GM18909 (cell line): ENCODE measurements at regions not wholly inside any gene's neighbourhood (a gene's known extent, or its start where the extent isn't known, plus 50 kb on each side); places are given as distances from the start of the nearest gene placed in this dataset.

Experiments used
- ATAC-seq: cut with Tn5 transposase; IDR thresholded peaks from one replicate; pipeline ENCODE4 v1.9.1; 2021; ENCODE audit warnings: mild to moderate bottlenecking; ENCODE audit not compliant: unreplicated experiment, poor library complexity

DNA sequence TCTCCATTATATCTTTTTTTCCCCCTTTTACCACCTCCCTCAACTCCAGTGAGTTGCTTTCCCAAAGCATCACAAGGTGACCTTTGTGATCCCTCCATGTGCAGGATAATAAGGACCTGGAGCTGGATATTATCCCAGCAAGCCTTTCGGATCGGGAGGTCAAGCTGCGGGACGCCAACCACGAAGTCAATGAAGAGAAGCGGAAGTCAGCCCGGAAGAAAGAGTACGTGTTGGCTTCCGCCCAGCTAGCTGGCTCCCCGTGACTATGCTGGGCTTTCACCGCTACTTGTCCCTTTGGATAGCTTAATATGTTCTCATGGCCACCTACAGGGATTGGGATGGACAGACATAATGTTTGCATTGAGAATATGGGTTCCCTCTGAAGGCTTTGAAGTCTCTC lies 273.7 kb upstream of the UMPS start:
- ATAC-seq = no peak

DNA sequence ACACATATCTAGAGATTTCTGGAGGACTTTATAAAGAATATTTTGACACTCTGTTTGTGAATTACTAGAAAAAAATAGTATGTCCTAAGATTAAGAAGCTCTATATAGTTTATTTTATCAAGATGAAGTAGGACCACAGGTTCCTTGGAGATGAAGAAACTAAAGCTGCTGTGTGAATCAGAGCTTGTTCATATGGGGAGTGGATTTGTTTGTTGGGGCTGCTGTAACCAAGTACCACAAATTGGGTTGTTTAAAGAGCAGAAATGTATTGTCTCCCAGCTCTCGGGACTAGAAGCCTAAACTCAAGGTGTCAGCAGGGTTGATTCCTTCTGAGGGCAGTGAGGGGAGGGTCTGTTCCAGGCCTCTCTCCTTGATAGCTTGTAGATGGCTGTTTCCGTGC lies 270.6 kb upstream of the UMPS start:
- no peak for ATAC-seq

DNA sequence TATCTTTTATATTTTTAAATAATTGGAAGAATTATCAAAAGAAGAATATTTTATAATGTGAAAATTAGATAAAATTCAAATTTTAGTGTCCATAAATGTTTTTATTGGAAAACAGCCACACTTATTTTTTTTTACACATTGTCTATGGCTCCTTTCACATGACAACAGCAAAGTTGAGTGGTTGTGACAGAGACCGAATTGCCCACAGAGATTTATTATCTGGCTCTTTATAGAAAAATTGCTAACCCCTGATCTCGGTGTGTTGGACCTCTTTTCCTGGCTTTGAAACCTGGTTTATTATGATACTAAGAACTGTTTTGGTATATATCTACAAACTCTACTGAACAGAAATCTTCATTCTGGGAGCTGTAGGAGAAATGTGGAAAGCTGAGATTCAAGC lies 269.1 kb upstream of the UMPS start:
- no peak for ATAC-seq

DNA sequence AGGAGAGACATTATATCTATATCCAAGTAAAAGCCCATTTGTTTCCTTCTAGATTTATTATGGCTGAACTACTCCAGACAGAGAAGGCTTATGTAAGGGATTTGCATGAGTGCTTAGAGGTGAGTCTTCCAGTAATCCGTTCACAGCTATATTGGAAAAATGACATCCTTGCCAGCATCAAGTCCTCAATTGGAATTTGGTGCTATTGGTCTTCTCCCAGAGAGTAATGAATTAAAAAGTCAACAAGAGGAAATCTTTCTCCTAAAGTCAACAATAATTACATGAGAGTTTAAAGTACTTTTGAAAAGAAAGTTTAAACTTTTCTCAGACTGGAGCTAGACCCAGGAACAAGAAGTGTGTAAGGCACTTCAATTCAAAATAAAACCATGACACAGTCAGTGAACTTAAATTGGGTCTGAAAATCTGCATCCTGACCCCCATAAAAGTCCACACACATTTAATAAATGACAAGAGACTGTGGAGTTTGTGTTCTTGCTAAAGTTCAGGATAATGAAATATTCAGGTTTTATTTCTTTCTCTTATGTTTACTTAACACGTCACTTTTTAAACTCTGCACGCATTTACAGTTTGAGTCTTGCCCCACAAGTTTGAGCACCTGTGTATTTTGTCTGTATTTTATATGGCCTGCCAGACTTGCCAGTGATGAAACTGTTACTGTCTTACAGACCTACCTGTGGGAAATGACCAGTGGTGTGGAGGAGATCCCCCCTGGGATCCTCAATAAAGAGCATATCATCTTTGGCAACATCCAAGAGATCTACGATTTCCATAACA lies 268.2 kb upstream of the UMPS start:
- no peak for ATAC-seq

DNA sequence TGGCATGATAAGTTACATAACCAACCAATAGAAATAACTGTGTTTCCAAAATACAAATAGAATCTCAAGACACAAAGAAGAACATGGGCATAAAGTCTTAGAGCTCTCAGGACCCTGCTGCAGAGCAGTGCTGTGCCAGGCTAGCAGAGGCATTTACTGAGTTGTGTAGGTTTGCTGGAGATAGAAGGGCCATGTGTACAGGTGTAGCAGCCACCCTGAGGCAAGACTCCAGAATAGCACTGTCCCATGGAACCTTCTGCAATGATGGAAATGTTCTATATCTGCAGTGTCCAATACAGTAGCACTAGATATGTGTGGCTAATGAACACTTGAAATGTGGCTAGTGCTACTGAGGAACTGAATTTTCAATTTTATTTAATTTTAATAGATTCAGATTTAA lies 267.0 kb upstream of the UMPS start:
- ATAC-seq = no peak

DNA sequence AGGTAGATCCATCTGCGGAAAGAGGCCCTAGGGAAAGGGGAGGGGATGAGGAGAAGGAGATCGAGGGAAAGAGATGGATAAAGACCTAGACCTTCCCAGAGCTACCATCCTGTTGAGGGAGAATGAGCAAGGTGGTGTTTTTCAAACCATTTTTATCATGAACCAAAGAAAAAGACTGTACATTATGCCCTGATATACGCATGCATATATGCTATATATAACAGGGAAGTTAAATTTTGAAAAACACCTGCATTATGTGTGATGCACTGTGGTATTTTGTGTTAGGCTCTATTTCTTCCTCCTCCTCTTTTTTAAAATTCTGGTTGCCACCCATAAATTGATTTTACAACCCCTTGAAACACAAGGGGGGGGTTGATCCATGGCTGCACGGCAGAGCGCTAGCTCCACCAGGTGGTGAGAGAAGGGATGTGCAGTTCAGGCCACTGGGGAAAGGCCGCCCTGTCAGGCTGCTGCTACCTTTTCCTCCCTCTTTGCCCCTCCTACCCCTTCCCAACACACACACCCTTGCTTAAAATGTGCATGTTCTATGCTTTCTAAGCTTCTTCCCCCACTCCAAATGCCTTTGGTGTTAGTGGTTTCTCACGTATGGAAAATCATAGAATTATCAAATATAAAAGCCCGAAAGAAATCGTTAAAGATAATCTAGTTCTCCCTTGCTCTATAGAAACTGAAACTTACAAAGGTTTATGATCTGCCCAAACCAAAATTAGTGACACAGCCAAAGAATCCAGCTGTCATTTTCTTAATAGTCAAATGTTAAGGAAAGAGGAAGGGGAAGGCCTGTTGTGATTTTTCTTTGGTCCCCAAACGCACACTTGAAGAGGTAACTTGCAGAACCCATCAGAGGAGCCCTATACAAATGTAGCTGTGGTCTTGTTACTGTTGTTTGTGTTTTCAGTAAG lies 262.0 kb upstream of the UMPS start:
- no peak for ATAC-seq

DNA sequence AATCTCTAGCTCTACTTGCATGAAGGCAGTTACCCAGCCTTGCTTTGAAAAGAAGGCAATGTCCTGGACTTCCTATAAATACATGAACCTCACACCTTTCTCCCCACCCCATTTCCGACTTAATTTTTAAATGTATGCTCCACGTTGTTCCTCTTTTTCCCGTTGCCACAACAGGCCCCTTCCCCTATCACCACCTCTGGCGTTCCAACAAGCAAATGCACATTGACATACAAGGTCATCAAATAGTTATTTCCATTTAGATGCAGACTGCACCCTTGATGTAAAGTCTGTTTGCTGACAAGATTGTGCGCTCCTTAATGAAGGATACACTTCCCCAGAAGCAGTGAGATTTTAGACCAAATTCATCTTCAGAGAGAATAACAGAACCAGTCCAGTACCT lies 260.7 kb upstream of the UMPS start:
- no peak for ATAC-seq

DNA sequence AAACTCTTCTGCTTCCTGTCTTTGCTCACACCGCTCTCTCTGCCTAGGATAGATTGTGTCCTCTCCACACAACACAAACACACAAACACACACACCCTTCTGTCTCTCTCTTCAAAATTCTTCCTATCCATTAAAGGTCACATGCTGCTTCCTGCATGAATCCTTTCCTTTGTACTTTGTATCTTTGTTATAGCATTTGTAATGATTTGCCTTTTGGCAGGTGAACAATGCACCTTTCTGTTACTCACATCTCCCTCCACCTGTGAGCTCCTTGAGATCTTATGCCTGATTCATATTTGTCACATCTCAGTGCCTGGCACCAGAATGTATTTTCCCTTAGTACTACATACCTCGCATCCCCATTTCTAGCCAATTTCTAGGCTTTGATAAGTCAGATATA lies 251.4 kb upstream of the UMPS start:
- no peak for ATAC-seq

DNA sequence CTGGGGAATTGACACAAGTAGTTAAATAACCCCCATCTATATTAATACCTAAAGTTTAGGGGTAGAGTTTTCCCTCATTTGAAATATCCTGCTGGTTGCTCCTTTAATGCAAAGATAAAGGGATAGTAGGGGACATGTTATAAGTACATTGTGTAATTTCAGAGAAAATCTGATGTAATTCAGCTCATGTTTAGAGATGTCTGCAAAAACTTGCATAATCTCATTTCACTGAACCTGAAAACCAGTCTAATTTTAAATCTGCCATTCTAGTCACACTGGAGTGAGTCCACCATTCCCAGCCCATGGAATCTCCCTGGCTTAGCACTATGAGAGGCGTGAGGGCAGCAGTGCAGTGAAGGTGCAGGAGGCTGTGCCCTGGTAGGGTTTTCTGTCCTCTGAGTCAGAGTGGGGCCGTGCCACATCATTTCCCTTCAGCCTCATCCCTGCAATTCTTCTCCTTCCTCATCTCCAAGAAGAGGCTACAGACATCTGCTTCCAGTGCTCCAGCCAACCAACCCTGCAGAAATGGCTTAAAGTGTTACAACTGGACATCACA lies 246.3 kb upstream of the UMPS start:
- no peak for ATAC-seq

DNA sequence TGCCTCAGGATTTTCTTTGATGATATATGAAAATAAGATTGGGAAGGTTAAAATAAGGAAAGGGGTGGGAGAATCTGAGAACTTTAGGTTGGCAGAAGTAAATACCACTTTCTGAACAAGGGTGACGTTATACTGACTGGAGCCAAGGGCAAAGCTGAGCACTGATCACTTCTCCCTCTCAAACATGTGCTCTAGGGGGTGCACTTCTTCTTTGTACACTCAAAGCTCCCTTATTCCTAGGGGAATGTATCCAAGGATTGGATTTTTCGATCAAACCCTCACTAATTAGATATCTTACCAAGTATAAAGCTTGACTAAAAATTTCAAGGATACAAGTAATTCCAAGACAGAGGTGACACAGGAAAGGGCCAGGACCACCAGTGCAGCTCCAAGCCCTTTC lies 243.9 kb upstream of the UMPS start:
- no peak for ATAC-seq

DNA sequence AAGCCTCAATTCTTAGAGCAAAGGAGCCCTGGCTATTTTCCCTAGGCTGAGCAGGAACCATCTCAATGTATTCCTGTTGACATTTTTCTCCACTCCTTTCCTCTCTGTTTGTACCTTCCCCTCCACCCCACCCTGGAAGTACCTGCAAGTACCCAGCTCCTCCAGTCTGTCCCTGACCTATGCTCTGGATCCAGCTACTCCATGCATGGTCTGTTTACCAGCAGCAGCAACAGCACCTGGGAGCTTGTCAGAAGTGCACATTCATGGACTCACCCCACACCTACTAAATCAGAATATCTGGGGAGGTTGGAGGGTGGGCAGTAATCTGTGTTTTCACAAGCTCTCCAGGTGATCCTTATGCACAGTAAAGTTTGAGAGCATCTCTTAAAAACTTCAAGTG lies 240.7 kb upstream of the UMPS start:
- ATAC-seq = no peak

DNA sequence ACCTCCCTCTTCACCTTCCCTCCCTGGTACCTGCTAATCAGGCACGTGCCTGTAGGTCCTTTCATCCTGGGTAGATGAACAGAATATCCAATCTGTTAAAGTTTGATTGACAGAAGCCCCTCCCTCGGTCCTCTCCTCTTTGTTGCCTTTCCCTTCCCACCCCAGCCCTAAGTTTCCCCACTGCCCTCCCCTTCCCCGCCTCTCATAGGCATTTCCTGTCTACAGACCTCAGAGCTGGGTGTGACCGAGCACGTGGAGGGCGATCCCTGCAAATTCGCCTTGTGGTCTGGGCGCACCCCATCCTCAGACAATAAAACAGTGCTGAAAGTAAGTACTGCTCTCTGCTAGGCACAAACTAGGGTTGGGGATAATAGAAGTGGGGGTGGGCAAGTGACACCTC lies 239.2 kb upstream of the UMPS start:
- ATAC-seq = no peak

DNA sequence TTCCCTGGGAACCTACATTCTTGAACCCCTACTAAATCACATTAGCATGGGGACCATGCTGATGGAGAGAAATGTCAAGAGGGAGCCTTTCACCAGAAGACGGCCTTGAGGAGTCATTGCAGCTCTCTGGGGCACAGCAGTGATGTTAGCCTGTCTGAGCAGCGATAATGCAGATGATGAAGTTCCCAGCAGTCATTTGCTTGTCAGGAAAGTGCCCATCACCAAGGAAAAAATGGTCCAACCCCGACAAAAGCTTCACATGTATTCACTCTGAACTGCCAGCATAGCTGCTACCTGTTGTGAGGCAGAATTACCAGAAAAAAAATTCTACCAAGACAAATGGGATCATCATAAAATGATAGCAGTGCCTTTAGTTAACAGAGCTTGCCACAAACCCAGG lies 238.4 kb upstream of the UMPS start:
- no peak for ATAC-seq

DNA sequence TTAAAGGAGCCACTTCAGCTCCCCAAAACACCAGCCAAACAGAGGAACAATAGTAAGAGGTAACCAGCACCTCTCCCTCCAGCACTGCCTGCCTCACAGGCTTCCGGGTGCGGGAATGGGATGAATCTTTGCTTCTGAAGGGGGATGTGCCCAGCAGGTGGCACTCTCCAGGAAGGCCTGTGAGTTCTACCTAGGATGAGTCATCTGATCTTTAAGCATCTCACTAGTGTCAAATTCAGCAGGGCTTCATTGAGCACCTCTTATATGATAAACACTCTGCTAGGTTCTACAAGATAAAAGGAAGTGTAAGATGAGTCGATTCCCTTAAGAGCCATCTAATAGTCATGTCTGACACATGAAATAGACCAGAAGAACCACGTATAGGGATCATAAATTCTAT lies 237.4 kb upstream of the UMPS start:
- no peak for ATAC-seq

DNA sequence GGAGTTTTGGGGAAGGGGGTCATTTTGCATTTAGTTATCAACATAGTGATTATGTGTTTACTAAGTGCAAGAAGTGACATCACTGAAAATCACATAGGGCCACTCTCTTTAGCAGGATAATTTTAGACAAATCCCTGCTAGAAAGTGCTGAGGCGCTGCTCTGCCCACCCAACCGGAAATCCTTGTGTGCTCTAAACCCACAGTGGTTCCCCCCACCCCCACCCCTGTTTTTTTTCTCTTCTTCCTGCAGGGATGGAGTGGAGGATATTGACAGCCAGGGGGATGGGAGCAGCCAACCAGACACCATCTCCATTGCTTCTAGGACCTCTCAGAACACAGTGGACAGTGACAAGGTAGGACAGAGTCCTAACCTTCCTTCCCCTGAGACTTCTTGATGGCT lies 234.2 kb upstream of the UMPS start:
- no peak for ATAC-seq

DNA sequence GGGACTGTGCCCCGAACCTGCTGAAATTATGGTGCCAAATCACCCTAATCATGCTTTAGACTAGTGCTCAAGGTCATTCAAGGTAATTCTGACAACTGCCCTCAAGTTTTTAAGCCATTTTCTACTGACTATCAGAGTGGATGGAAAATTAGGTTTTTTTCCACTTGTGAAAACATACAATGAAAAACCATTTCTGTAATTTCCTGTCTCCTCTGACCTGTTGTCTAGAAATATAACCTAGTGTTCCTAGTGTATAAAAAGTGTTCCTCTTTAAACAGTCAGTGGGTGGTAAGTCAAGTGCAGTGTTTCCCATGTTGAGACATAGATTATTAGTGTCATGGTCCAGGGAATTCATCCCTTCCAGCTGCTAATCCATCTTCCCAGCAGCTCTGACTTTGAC lies 232.8 kb upstream of the UMPS start:
- ATAC-seq = no peak

DNA sequence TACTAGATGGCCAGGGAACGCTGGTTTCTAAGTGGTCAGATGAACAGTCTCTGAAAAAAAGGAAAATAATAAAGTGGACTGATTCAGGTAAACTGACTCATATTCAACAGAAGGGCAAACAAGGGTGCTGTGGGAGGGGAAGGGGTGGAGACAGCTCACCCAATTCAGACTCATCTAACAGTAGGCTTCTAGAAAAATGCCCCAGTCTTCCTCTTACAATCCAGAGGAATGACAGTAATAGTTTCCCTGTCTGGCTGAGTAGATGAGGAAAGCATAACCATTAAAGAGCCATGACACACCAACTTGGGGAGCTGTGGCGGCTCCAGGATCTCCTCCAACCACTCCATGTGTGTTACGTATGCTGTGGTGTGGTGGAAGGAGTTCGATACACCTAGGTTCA lies 231.4 kb upstream of the UMPS start:
- ATAC-seq = no peak

DNA sequence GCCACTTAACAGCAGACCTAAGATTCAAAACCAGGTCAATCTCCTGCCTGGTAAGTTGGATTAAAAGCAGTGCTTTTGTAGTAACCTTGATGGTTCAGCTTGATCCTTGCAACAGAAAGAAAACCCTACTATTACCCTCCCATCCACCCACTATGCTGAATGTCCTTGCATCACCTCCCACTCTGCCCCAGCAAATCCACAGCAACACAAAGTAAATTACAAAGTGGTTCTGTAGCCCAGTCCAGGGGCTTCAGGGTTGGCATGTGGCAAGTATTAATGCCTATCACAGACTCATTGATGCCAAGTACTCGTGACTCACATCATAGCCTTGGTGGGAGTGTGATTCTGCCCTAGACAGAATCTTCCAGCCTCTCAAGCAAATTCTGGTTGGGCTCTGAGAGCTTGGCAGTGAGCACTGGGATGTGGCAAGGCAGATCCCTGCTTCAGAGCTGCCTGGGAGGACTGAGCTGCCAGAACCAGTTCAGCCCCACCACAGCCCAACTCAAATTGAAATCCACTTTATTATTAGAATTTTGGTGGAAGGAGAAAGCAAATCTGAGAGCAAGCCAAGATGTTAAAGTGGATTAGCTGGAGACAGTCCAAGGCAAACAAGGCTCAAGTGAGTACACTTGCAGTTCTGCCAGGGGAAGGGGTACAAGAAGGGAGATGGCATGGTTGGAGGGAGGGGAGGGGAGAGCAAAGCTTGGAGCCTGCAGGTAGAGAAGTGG lies 225.8 kb upstream of the UMPS start:
- ATAC-seq = no peak

DNA sequence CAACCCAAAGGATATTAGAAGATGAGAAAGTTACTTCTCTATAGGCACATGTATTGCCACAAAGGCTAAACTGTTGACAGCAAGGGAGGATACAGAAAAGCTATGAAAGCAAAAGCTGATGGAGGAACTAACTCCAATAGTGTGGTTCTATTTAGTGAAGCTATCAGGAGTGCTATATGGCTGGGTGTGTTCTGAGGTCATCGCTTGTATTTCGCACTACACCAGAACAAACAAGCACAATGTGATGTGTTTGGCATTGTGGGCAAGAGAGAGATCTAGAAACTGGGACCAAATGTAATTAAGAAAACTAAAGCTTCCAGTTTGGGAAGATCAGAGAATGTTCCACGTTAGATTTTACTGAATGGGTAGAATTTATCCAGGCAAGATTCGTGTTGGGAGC lies 220.4 kb upstream of the UMPS start:
- ATAC-seq = no peak

DNA sequence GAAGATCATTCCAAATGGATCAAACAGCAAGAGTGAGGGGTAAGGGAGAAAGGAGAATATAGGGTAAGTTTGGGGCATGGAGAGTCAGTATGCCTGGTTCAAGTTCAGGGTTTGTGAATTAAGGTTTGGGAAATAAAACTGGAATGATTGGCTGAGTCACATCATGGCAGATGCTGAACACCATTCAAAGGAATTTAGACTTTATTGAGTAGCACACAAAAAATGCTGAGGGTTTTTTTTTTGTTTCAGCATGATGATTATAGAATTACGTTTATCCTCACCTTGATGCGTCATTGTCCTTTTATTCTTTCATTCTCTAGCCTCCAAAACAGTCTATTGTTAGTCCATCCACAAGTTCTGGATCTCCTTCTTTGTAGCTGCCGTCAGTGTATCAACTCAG lies 220.0 kb upstream of the UMPS start:
- no peak for ATAC-seq
